Neural progenitor cell (in vitro differentiated cells): ENCODE measurements at regions not wholly inside any gene's neighbourhood (a gene's known extent, or its start where the extent isn't known, plus 50 kb on each side); places are given as distances from the start of the nearest gene placed in this dataset.

Experiments used
- DNase-seq: peaks from one replicate; pipeline ENCODE4 v3.0.0-alpha.2; 2016; ENCODE audit warnings: low spot score
- H2AFZ ChIP-seq: fragments of 200-600 bp; sonication (generic); replicated peaks from 2 replicates; pipeline ENCODE4 v1.6.1; 2016; ENCODE audit warnings: antibody characterized with exemption
- H3F3A ChIP-seq: fragments of 200-600 bp; sonication (generic); 2 replicates; pipeline ENCODE4 v1.6.1; 2016; ENCODE audit warnings: antibody characterized with exemption, low read depth
- H3K27ac ChIP-seq: fragments of 200-600 bp; sonication (generic); 2 replicates; pipeline ENCODE4 v1.5.1; 2016; ENCODE audit warnings: mild to moderate bottlenecking
- H3K27me3 ChIP-seq: fragments of 200-600 bp; sonication (generic); 2 replicates; pipeline ENCODE4 v1.6.1; 2016; ENCODE audit warnings: mild to moderate bottlenecking, moderate library complexity
- H3K36me3 ChIP-seq: fragments of 200-600 bp; sonication (generic); 2 replicates; pipeline ENCODE4 v1.5.1; 2016
- H3K4me1 ChIP-seq: fragments of 200-600 bp; sonication (generic); 2 replicates; pipeline ENCODE4 v1.6.1; 2016; ENCODE audit warnings: mixed run types
- H3K4me2 ChIP-seq: fragments of 200-600 bp; sonication (generic); 2 replicates; pipeline ENCODE4 v1.6.1; 2016
- H3K4me3 ChIP-seq: fragments of 200-600 bp; sonication (generic); 2 replicates; pipeline ENCODE4 v1.5.1; 2016
- H3K79me2 ChIP-seq: fragments of 200-600 bp; sonication (generic); 2 replicates; pipeline ENCODE4 v1.6.1; 2016; ENCODE audit warnings: low read depth
- H3K9ac ChIP-seq: fragments of 200-600 bp; sonication (generic); 2 replicates; pipeline ENCODE4 v1.6.1; 2016
- H3K9me3 ChIP-seq: fragments of 200-600 bp; sonication (generic); 2 replicates; pipeline ENCODE4 v1.5.1; 2016; ENCODE audit warnings: low read depth
- H4K20me1 ChIP-seq: fragments of 200-600 bp; sonication (generic); 2 replicates; pipeline ENCODE4 v1.6.1; 2016; ENCODE audit warnings: low read depth
- H3K27ac Mint-ChIP-seq: 3 replicates; pipeline ENCODE4 v1.8.0; 2021; ENCODE audit warnings: mixed read lengths
- H3K27me3 Mint-ChIP-seq: 2 replicates; pipeline ENCODE4 v1.8.0; 2022; ENCODE audit warnings: low read depth, mild to moderate bottlenecking, inconsistent platforms, moderate library complexity, mixed read lengths; ENCODE audit not compliant: insufficient read depth
- H3K36me3 Mint-ChIP-seq: 3 replicates; pipeline ENCODE4 v1.8.0; 2021; ENCODE audit warnings: mixed read lengths
- H3K4me1 Mint-ChIP-seq: 3 replicates; pipeline ENCODE4 v1.8.0; 2021; ENCODE audit warnings: mixed read lengths
- H3K4me3 Mint-ChIP-seq: 3 replicates; pipeline ENCODE4 v1.8.0; 2021; ENCODE audit warnings: mild to moderate bottlenecking, moderate library complexity, mixed read lengths
- H3K9me3 Mint-ChIP-seq: 3 replicates; pipeline ENCODE4 v1.8.0; 2020; ENCODE audit warnings: mixed read lengths
- CTCF ChIP-seq: fragments of 200-600 bp; sonication (generic); IDR thresholded peaks from 2 replicates; pipeline ENCODE4 v1.5.1; 2017; ENCODE audit warnings: antibody characterized with exemption, mild to moderate bottlenecking
- EZH2 ChIP-seq: fragments of 200-600 bp; sonication (generic); IDR thresholded peaks from 2 replicates; pipeline ENCODE4 v1.6.1; 2017; ENCODE audit warnings: antibody characterized with exemption, mild to moderate bottlenecking, moderate library complexity
- EZH2phosphoT487 ChIP-seq: fragments of 200-600 bp; sonication (generic); IDR thresholded peaks from 2 replicates; pipeline ENCODE4 v1.6.1; 2017; ENCODE audit warnings: antibody characterized with exemption

GRCh38 chrX:8083286-8083685, 87.8 kb downstream of the VCX2 start:
- no peaks in the 10 kb centered on the region for H3K36me3 Mint-ChIP-seq
- peak overlapping the region; percentile 60 for H3K4me2 ChIP-seq
- peaks cover 22% of the 10 kb centered on the region for H3K4me1 Mint-ChIP-seq
- H3K4me3 Mint-ChIP-seq: no peak overlapping the region
- H3K9me3 ChIP-seq: no peaks in the 10 kb centered on the region
- TF ChIP-seq EZH2phosphoT487: no peak
- no peak for TF ChIP-seq CTCF
- no peak for TF ChIP-seq EZH2
- H2AFZ ChIP-seq: no peak overlapping the region
- H3K27ac ChIP-seq: no peak overlapping the region
- H3K27ac Mint-ChIP-seq: no peak overlapping the region
- H3K4me1 ChIP-seq: peaks cover 28% of the 10 kb centered on the region
- H3K36me3 ChIP-seq: no peaks in the 10 kb centered on the region
- H3K9me3 Mint-ChIP-seq: no peaks in the 10 kb centered on the region
- no peaks in the 10 kb centered on the region for H3K27me3 Mint-ChIP-seq
- H3F3A ChIP-seq: no peaks in the 10 kb centered on the region
- H4K20me1 ChIP-seq: no peaks in the 10 kb centered on the region
- no peak overlapping the region for H3K4me3 ChIP-seq
- no peaks in the 10 kb centered on the region for H3K79me2 ChIP-seq
- H3K9ac ChIP-seq: no peak overlapping the region
- H3K27me3 ChIP-seq: no peaks in the 10 kb centered on the region
- DNase-seq: no peak

- Histone ChIP-seq H3K9me3 (peaks cover 5% of the 10 kb centered on the region), H3K79me2 (no peaks in the 10 kb centered on the region), H3K27me3 (no peaks in the 10 kb centered on the region), H2AFZ (no peak overlapping the region), H3K27ac (no peak overlapping the region), H3F3A (no peaks in the 10 kb centered on the region), H3K4me3 (no peak overlapping the region), H4K20me1 (no peaks in the 10 kb centered on the region), H3K9ac (no peak overlapping the region), H3K36me3 (no peaks in the 10 kb centered on the region), H3K4me1 (peaks cover 5% of the 10 kb centered on the region), H3K4me2 (no peak overlapping the region)
- Mint-ChIP-seq H3K9me3 (no peaks in the 10 kb centered on the region), H3K27me3 (peaks cover 2% of the 10 kb centered on the region), H3K4me1 (peaks cover 6% of the 10 kb centered on the region), H3K36me3 (no peaks in the 10 kb centered on the region), H3K4me3 (no peak overlapping the region), H3K27ac (no peak overlapping the region)
- no peak for TF ChIP-seq CTCF
- TF ChIP-seq EZH2phosphoT487: no peak
- no peak for TF ChIP-seq EZH2
- no peak for DNase-seq
These were observed 95.4 kb downstream of the VCX2 start for GRCh38 chrX:8075636-8076035.

GRCh38 chrX:8067754-8068462, 103.2 kb downstream of the VCX2 start:
- Mint-ChIP-seq H3K36me3 (no peaks in the 10 kb centered on the region), H3K27me3 (peaks cover 4% of the 10 kb centered on the region), H3K4me3 (no peak overlapping the region), H3K9me3 (no peaks in the 10 kb centered on the region), H3K4me1 (peaks cover 17% of the 10 kb centered on the region), H3K27ac (no peak overlapping the region)
- no peaks in the 10 kb centered on the region for H4K20me1 ChIP-seq
- H3K4me2 ChIP-seq: no peak overlapping the region
- no peaks in the 10 kb centered on the region for H3K36me3 ChIP-seq
- TF ChIP-seq EZH2phosphoT487 (no peak), CTCF (no peak), EZH2 (no peak)
- H3K9me3 ChIP-seq: no peaks in the 10 kb centered on the region
- no peaks in the 10 kb centered on the region for H3F3A ChIP-seq
- no peaks in the 10 kb centered on the region for H3K27me3 ChIP-seq
- no peak overlapping the region for H3K9ac ChIP-seq
- H3K79me2 ChIP-seq: no peaks in the 10 kb centered on the region
- DNase-seq: no peak
- no peak overlapping the region for H2AFZ ChIP-seq
- no peak overlapping the region for H3K4me3 ChIP-seq
- no peak overlapping the region for H3K27ac ChIP-seq
- H3K4me1 ChIP-seq: peaks cover 7% of the 10 kb centered on the region
